ENCODE measurements at regions not wholly inside any gene's neighbourhood (a gene's known extent, or its start where the extent isn't known, plus 50 kb on each side); places are given as distances from the start of the nearest gene placed in this dataset.

GRCh38 chr1:157403203-157403602 is 149.1 kb downstream of the FCRL5 start:
- TF ChIP-seq POLR2A (IDR thresholded peaks at IDR 0.05) (no peak), CTCF (IDR thresholded peaks at IDR 0.05) (no peak)
